ENCODE measurements at regions not wholly inside any gene's neighbourhood (a gene's known extent, or its start where the extent isn't known, plus 50 kb on each side); places are given as distances from the start of the nearest gene placed in this dataset.
"Not testable (repeated sequence)": the region's sequence is repeated elsewhere in the genome, so short reads cannot be mapped to it uniquely, and the experiment has no call there.

DNA sequence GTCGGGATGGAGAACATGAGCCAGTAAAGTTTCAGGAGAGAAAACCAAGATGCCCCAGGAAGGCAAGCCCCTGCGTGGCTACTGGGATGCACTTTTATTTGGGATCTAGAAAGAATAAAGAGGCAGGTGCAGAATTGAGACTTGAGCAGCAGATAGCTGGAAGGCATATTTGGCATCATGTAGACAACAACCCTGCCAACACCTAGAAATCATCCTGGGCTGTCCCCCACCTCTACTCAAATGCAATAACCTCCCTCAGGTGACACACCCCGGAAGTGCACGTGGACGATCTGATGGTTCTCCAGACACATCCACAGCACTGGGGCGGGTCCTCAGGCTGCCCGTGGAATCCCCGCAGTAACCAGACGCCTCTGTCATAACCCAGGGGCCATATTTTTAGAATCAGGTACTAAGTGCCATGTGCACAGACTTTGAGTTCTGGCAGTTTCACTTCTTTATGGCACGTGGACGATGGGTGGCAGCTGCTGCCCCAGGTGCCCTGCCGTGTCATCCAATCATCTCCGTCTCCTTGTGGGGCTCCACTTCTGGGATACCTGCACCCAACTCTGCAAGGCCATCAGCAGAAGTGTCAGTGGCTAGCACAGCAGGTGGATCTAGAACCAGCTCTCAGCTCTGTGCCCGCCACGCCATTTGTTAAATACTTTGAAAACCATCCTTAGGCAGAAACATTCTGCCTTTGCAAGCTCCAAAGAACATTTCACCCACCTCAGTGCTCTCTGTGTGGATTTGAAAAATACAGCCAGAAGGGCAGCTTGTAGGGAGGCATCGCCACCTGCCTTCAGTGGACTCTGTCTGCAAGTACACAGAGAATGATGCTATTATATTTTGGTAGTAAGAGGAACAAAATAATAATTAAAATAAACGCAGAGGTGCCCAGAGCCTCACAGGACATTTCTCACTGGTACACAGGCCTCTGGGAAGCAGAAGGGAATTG, 771.7 kb upstream of the TMEM132C start:
- H3K36me3 ChIP-seq (ENCODE audit: control insufficient read depth, insufficient read depth, low read length) = no peaks in the 10 kb centered on the region
- no peak overlapping the region for H3K4me3 ChIP-seq (ENCODE audit: low read depth, low read length)
- no peak for TF ChIP-seq CTCF (IDR thresholded peaks at IDR 0.05; ENCODE audit: insufficient read depth, low read length, poor library complexity, severe bottlenecking)
- no peak for DNase-seq (ENCODE audit: low read depth)
- no peaks in the 10 kb centered on the region for H3K27me3 ChIP-seq (ENCODE audit: control insufficient read depth, insufficient read depth, low read length)

DNA sequence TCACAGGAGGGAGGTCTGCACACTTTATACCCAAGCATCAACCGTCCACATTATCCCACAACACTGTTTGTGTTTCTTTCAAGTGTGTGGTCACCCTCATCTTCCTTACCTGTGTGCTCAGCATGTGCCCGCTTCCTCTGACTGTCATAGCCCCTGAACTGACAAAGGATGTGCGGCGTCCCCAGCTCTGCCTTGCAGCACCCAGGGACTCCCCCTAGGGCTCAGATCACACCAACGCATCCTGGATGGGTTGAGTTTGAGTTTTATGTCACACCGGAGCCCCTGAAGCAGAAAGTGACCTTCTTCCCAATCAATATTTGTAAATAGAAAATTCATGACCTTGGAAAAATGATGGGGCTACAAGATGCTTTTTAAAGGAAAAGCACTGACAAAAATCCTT, 770.7 kb upstream of the TMEM132C start:
- Histone ChIP-seq H3K4me3 (ENCODE audit: low read depth, low read length) (no peak overlapping the region), H3K27me3 (ENCODE audit: control insufficient read depth, insufficient read depth, low read length) (no peaks in the 10 kb centered on the region), H3K36me3 (ENCODE audit: control insufficient read depth, insufficient read depth, low read length) (no peaks in the 10 kb centered on the region)
- DNase-seq (ENCODE audit: low read depth) = no peak
- TF ChIP-seq CTCF (IDR thresholded peaks at IDR 0.05; ENCODE audit: insufficient read depth, low read length, poor library complexity, severe bottlenecking) = no peak

DNA sequence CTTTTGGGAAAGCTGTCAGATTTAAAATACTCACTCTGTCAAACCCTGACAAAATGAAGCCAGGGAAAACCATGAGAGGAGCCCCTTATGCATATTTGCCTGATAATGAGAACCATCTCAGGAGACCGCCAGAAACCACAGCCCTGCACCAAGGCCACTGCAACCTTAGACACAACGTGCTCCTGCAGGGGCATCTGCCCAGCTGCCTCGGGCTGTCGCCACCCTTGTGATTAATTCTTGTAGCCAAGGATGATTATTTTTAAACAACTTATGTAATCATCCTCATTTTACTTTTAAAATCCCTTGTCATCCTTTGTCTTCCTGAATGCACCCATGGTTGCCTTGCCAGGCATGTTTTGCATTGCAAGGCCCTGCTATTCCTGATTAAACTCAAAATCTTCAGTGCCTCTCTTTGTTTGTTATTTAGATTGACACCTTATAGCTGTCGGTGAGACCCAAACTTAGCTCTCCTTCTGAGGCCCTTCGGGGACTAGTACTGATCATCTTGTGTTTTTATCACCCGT, 766.4 kb upstream of the TMEM132C start:
- H3K4me3 ChIP-seq (ENCODE audit: low read depth, low read length) = no peak overlapping the region
- no peak for DNase-seq (ENCODE audit: low read depth)
- no peak for TF ChIP-seq CTCF (IDR thresholded peaks at IDR 0.05; ENCODE audit: insufficient read depth, low read length, poor library complexity, severe bottlenecking)
- no peaks in the 10 kb centered on the region for H3K27me3 ChIP-seq (ENCODE audit: control insufficient read depth, insufficient read depth, low read length)
- H3K36me3 ChIP-seq (ENCODE audit: control insufficient read depth, insufficient read depth, low read length) = no peaks in the 10 kb centered on the region

DNA sequence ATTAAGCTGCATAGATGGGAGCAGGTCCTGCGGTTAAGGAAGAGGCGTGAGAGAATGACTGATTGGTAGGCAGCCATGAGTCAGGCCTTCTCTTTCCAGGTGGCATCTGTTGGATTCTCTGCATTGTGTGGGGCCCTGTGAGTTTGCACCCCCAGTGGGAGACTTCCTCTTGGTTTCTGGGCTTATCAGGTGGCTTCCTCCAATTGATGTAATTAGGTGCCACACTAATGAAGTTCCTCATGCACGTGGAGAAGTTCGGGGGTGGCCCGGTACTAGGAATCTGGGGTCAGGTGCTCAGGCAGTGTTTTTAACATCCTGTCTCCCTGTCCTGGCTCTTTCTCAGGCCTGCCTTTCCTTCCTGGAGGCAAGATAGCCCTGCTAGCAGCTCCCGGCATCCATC, 765.1 kb upstream of the TMEM132C start:
- H3K36me3 ChIP-seq (ENCODE audit: control insufficient read depth, insufficient read depth, low read length) = no peaks in the 10 kb centered on the region
- no peak for TF ChIP-seq CTCF (IDR thresholded peaks at IDR 0.05; ENCODE audit: insufficient read depth, low read length, poor library complexity, severe bottlenecking)
- no peak overlapping the region for H3K4me3 ChIP-seq (ENCODE audit: low read depth, low read length)
- DNase-seq (ENCODE audit: low read depth) = no peak
- H3K27me3 ChIP-seq (ENCODE audit: control insufficient read depth, insufficient read depth, low read length) = no peaks in the 10 kb centered on the region

- no peak overlapping the region for H3K4me3 ChIP-seq (ENCODE audit: low read depth, low read length)
- no peaks in the 10 kb centered on the region for H3K36me3 ChIP-seq (ENCODE audit: control insufficient read depth, insufficient read depth, low read length)
- no peaks in the 10 kb centered on the region for H3K27me3 ChIP-seq (ENCODE audit: control insufficient read depth, insufficient read depth, low read length)
- DNase-seq (ENCODE audit: low read depth) = no peak
- no peak for TF ChIP-seq CTCF (IDR thresholded peaks at IDR 0.05; ENCODE audit: insufficient read depth, low read length, poor library complexity, severe bottlenecking)
Observed at GRCh38 chr12:127503246-127503645, 763.7 kb upstream of the TMEM132C start.

- H3K27me3 ChIP-seq (ENCODE audit: control insufficient read depth, insufficient read depth, low read length); H3K36me3 ChIP-seq (ENCODE audit: control insufficient read depth, insufficient read depth, low read length); H3K4me3 ChIP-seq (ENCODE audit: low read depth, low read length); DNase-seq (ENCODE audit: low read depth): not testable (repeated sequence)
Observed at GRCh38 chr12:127503996-127504395, 763.0 kb upstream of the TMEM132C start.
